ENCODE measurements at regions not wholly inside any gene's neighbourhood (a gene's known extent, or its start where the extent isn't known, plus 50 kb on each side); places are given as distances from the start of the nearest gene placed in this dataset.

DNA sequence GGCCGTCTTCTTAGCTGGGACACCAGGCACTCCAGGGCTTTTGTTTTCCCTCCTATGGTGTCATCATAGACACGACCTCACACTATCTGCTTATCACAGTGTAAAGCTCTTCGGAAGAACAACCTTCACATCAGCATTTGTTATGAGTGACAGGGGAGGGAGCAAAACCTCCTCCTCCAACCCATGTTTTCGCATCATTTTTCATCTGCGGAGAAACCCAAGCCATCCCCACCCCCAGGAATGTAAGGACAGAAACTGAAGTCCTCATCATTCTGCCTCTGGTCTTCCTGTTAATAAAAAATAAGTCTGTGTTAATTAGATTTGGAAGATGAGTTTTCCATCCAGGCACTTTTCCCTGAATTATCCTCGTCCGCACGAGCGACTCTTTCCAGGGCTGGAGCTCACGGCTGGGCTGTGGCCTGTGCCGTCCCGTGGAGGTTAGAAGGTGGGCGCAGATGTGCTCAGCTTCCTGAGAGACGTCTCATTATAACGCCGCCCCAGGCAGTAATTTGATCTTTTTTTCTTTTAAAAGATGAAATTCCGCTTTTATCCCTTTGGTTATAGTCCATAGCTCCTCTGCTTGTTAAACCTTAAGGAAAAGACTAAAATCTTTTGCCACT lies 101.6 kb upstream of the TMEM18 start:
- no peak for DNase-seq

DNA sequence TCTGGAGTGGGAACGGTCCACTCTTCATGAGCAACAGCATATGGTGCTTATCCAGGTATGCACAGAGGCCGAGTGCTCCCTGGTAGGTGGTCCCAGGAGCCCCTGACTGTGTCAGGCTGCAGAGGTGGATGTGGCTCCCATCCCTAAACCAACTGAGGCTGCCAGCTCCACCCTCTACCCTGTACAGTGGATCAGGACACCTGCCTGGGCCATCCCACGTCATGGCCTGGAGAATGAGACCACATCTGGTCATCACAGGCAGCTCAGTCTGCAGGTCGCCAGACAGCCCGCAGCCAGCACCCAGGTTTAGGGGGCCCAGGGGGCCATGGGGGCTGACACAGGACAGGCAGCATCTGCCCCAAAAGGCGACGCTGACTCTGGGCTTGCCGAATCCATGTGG lies 100.3 kb upstream of the TMEM18 start:
- no peak for DNase-seq

DNA sequence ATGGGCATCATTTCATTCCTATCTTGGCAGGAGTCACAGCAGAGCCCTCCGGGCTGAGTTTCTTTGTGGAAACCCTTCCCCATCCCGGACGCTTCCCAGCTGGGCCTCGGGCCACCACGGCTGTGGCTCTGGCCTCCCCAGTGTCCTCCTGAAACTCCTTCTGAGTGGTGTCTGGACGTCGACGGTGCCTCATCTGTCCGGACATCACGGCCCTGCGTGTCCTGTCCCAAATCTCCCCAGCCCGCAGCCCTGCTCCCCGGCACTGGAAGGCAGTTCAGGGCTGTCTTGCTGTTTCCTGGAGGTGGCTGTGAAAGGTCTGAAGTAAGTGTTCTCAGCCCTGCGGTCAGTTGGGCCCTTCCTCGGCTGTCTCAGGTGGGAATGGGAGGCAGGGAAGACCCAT lies 99.8 kb upstream of the TMEM18 start:
- DNase-seq: no peak

DNA sequence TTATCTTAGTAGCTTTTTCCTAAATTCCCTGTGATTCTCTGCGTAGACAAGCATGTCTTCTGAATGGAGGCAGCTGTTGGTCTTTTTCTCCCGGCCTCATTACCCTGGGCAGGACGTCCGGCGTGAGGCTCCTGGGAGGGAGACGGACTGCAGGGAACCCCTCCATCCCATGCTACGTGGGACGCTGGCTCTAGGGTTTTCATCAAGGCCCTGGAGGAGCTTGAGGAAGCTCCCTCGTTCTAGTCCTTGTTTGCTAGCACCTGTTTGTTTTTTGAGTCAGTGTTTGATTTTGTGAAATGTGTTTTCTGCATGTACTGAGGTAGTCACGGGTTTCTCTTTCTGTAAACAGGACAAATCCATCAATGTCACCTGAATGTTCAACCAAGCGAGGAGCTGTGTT lies 99.3 kb upstream of the TMEM18 start:
- DNase-seq: no peak

DNA sequence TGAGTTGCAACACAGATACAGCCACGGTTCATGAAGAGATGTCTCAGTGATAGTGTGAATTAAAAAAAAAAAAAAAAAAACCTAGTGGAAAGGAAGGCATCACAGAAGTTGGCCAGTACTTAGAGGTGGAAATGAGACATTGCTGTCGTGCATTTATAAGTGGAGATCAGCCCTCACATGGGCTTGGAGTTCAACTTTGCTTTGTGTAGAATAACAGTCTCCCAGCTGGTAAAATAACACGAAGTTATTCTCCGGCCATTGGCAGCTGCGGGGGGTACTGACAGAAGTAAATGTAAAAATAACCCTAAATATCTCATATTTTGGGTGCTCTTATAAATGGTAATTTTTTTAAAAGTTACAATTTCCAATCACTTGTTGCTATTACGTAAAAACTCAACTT lies 98.8 kb upstream of the TMEM18 start:
- no peak for DNase-seq

DNA sequence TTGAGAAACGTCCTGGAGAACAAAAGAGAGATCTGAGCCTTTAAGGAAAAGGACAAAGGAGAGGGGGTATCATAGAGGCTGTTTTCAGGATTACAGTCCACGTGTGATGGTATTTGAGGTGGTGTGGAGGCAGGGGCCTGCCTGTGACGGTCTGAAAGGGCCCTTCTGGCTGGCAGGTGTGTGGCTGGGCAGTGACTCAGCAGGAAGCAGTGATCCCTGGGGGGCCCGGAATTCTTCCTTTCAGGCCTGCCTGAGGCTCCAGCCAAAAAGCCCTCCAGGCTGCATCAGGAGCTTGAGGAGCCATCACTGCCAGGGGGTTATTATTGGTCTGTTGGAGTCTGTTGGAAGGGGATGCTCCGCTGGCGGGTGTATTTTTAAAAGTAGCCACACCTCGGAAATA lies 97.2 kb upstream of the TMEM18 start:
- DNase-seq: no peak

DNA sequence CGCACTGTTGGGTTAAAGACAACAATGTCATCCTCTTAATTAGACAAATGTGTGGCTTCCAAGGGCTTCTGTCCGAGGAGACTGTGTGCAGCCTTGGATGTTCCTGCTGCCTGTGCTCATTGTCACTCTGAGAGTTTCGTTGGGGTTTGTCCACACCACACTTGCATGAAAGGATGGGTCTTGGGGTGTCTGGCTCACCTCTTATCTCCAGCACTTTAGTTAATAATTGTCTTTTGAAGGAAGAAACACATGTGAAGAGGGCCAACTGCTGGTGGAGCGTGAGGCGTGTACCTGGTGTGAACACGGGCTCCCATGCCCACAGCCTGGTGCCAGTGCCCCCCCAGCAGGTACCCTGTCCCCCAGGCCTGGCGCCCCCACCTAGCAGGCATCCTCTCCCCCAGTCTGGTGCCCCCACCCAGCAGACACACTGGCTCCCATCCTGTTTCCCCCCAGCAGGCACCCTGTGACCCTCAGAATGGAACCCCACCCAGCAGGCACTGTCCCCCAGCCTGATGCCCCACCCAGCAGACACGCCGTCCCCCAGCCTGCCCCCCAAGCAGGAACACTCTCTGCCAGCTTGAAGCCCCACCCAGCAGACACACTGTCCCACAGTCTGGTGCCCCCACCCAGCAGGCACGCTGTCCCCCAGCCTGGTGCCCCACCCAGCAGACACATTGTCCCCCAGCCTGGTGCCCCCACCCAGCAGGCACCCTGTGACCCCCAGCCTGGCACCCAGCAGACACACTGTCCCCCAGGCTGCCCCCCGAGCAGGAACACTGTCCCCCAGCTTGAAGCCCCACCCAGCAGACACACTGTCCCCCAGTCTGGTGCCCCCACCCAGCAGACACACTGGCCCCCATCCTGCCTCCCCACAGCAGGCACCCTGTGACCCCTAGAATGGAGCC lies 96.3 kb upstream of the TMEM18 start:
- no peak for DNase-seq

DNA sequence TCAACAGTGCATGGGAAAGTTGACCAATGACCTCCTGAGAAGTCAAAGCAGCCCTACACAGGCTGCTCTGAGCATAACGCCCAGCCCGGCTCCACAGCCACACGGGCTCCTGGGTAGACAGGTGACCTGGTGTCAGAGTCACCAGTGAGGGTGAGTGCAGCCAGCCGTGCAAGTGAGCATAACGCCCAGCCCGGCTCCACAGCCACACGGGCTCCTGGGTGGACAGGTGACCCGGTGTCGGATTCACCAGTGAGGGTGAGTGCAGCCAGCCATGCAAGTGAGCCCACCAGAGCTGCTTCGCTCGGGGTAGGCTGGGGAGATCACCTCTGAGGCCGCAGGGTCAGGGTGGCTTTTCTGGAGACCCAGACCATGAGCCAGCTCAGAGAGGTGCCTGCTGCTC lies 94.3 kb upstream of the TMEM18 start:
- no peak for DNase-seq

DNA sequence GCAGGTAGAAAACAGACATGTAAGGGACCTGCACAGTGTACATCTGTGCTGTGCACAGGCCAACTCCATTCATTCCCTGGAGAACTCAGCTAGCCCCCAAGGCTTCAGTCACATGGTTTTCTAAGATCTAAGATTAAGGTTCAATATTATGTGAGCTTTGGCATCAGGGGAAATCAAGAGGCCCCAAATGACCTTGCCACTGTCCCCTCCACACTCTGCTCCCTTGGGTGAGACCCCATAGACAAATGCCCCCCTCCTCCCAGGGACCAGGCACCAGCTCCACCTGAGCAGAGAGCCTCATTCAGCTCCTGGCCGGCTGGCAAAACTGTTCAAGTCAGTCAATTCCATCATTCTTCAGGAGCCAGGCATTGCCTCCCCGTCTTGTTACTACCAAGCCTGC lies 93.6 kb upstream of the TMEM18 start:
- DNase-seq: no peak

DNA sequence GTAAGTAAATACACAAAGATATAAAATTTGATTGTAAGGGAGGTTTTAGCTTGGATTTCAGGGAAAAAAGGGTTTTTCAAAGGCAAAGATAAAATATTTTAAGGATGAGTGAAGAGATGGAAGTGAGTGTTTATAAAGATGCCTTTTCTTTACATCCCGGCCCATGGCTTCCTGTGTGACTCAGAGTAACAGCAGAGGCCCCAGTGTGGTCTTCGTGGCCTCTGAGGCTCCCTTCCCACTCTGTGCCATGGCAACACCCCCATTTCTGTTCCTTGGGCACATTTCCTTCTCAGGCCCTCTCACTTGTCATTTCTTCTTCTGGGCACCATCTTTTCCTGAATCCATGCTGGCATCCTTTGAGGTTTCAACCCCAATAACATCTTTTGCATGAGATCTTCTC lies 92.6 kb upstream of the TMEM18 start:
- no peak for DNase-seq

DNA sequence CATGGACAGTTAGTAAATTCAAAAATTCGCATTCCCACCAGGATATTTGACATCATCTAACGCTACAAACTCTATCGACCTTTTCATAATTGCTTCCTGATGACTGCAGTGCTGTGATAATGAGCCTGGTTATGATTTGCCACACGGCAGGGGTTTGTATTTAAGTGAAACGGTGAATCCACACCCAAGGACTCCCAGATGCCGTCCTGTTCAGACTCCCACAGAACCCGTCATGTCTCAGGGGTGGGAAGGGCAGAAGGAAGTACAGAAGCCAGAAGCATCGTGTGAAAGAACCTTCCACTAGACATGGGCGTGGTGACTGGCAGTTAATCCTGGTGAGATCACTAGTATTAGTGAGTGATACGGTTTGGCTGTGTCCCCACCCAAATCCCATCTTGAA lies 91.2 kb upstream of the TMEM18 start:
- DNase-seq: no peak

DNA sequence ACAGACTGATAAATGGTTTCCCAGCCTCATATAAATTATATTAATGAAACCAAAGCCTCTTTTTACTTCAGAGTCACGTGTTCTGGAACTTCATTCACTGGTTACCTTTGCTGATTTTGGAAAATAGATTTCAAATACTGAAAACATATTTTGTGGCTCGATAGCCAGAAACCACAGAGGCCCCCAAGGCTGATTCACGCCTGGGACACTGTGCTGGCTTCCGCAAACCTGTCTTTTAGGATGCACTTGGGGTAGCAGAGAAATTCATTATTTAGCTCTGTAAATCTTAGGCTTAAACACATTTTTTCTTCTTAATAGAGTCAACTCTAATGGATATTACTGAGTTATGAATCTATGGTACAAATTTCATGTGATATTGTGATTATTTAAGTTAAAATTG lies 90.7 kb upstream of the TMEM18 start:
- DNase-seq: no peak

DNA sequence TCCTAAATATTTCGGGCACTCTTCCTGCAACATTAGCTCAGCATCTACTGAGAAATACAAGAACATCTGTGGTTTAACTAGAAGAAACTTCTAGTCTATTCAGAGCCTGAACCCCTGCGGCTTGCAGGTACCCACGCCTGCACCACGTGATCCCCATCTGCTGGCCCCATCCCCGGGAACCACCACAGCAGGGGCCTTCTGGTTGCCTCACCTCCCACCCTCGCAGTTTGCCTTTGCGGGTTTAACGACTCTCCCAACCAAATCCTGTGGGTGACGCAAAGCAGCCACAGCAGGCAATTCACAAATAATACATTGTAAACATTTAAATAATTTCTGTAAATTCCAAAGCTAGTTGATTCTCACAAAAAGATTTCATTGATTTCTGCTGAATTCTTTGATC lies 90.2 kb upstream of the TMEM18 start:
- no peak for DNase-seq

DNA sequence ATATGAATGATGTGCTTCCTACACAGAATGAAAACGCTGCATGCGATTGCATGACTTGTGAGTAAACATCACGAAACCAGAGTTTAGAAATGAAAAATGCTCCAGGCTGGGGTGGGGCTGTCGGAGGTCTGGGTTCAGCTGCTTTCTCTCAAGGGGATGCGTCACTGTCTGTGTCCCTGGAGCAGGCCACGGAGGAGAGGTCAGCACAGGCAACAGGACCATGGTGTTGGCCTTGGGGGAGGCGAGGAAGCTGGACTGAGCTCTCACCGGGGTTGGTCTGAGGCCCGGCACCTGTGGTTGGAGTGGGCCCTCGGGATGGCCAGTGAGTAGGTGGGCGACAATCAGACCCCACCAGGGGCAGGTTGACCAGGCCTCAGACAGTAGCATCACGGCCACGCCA lies 89.0 kb upstream of the TMEM18 start:
- no peak for DNase-seq

DNA sequence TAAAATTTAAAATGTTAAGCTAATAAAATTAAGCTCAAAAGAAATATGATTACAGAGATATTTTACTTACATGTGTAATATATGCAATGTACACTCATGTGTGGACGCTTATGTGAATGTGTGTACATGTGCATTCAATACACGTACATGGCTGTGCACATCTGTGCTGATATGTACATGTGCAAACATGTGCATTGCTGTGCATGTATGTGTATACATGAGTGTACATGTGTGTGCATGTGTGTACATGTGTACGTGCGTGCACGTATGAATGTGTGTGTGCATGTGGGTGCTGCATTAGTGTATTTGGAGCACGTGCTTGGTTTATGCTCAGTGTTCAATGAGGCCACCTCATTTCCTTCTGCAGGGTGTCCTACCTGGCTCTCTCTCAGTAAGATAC lies 88.2 kb upstream of the TMEM18 start:
- no peak for DNase-seq

DNA sequence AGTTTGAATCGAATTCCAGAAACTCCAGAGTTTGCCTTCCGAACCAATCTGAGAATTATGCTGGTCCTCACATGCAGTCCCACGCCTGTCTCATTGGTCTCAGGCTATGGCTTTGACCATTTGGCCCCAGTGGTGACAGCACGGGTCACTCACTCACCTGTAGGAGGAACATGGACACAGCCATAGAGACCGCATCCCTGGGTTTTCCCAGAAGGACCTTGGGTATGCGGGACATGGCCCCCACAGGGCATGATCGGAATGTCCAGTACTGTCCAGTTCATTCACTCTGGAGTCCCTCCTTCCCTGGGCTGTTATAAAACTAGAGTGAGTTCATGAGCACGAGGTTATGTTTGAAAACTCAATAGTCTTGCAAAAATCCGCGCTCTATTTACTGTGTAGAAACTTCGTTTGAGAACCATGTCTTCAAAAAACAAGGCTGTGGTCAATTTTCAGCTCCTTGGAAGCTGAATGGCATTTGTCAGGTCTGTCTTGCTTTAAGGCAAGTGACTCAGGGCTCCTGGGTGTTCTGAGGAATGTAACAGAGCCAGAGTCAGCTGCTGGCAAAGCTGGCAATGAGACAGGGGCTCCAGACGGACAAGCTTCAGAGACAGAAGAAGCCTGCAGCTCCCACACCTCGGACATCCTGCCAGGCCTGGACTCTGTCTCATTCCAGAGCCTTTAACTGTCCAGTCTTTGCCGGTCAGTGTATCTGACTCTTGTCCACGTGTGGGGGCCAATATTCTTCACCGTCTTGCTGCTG lies 86.7 kb upstream of the TMEM18 start:
- DNase-seq: no peak

DNA sequence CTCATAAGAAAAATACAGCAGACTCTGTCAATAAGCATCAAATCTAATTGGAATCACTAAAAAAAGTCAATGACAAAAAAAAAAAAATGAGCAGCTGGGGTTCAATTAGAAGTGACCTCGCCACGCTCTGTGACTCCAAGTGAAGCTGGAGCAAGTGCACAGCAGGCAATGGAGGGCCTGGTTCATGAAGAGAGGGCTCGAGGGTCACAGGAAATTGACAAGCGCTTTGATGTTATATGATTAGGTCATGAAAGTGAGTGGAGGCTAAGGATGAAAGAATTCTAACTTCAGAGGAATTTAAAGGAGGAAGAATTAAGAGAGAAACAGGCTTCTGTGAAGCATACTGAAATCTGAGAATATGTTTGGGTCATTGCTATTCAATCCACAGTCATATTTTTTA lies 85.4 kb upstream of the TMEM18 start:
- DNase-seq: no peak

DNA sequence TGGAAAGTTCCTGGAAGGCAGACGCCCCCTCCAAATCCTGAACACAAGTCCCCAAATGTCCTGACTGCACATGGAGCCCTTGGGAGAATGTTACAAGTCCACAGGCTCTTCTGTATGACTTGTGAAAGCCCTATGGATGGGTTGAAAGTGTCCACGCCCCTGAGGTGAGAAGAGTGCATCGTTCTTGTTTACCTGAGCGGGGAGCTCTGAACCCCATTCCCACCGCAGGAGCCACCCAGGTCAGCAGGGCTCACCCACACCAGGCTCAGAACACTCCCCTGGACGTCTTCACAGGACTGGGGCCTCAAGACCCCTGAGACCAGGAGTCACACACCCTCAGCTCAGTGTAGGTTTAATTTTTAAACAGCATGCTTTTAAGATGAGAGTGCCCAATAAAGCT lies 84.2 kb upstream of the TMEM18 start:
- DNase-seq: no peak

DNA sequence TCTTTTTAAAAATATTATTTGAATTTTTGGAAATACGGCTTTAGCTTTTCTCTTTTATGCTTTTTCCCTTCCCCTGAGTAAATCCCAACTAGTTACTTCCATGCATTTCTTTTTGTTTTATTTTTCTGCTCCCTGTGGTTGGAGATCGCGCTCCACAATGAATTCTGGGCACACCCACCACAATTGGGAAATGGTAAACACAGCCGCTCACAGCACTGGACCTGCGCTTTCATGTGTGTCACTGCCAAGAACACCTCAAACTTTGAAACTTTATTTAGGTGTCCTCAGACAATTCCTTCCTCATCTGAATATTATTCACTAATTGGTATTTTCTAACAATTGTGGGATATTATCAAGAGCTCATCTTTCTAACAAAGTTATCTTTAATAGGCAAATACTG lies 82.8 kb upstream of the TMEM18 start:
- DNase-seq: no peak

DNA sequence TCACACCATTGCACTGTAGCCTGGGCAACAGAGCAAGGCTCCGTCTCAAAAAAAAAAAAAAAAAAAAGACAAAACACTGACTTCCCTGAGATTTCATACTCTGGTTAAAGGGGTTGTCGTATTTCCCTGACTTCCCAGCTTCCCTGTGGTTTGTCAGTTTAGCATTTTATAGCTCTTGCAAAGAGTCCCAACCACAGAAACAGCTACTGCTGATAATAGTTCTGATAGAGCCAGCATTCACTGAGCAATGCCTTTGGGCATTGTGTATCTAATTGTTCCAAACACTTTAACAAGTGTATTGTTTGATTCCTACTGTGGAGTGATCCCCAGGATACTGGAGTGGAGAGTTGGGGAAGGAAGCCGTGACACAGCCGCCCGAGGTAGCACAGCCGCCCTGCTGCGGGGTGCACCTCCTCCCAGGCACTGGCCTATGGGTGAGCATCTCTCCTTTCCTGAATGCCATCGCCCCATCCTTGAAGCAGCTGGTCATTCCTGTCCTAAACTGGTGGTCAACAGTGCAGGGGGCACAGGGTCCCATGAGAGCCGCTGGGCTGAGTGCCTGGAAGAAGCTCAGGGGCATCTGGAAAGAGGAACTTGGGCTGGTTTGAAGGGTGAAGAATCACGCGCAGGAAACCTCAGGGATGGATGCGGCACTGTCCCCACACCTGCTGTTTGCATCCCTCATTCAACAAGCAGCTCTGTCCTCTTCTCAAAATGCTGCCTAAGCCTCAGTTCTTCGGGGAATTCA lies 81.0 kb upstream of the TMEM18 start:
- DNase-seq: no peak

DNA sequence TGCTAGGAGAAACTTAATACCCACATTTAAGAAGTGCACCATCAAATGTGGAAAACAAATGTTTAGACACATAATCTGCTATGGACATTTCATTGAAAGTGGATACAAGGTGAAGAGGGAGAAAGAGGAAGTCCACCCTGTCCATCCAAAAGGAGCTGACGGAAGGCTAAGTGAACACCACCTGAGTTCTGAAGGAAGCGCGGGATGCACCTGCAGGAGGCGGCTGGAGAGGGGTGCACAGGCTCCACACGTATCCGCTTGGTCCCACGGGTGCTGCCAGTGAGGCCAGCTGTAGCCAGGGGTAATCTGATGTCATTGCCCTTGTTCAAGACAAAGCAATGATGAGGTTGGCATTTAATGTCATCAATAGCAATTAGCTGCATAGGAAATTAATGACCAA lies 75.9 kb upstream of the TMEM18 start:
- DNase-seq: no peak

DNA sequence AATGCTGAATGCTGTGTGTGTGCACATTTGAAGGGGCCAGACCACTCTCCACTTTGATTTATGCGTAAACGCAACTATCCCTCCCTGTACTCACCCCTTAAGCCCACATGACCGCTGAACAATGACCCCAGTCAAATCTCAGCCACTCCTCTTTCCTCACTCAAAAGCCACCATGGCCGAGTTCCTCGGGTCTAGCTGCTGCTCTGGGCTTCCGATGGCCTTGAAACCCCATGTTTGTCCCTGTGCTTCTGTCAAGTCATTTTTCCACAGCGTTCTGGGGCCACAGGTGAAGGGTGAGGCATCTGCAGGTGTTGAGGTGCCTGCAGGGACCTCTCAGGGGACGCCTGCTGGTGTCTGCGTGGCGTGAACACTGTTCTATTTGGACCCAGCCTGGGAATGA lies 74.3 kb upstream of the TMEM18 start:
- DNase-seq: no peak

DNA sequence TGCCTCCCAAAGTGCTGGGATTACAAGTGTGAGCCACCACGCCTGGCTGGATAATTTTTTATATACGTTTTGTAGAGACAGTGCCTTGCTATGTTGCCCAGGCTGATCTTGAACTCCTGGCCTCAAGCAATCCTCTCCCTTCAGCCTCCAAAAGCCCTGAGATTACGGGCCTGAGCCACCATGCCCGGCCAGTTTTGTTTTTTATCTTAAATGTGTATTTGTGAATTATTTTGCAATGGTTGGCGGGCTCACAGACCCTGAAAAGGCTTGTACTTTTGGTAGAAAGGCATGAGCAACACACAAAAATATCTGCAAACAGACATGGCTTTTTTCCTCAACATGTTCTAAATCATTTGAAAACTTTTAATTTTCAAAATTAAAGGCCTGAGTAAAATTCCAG lies 73.4 kb upstream of the TMEM18 start:
- DNase-seq: no peak
